Left forelimb (tissue), 1 donor: ENCODE measurements at regions not wholly inside any gene's neighbourhood (a gene's known extent, or its start where the extent isn't known, plus 50 kb on each side); places are given as distances from the start of the nearest gene placed in this dataset.

Experiments
- DNase-seq: peaks from one replicate; pipeline ENCODE4 v3.0.0-alpha.2; 2018; ENCODE audit warnings: low spot score

DNA sequence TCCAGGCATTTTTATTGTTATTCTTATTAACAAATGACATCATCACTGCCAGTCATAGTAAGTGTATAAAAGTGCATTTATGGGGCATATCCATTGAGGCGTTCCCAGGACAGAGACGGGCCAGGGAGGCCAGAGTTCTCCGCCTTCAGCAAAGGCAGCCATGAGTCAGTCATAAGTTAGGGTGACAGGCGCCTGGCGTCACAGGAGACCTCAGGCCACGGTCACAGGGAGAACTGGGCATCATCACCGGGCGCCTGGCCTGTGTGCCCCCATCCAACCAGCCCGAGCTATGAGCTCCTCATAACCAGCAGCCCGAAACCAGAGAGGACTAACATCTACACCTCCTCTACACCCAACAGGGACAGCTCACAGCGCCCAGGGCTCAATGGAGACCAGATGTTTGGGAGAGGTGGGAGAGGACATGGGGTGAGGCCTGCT is 259.2 kb downstream of the DLL1 start:
- peak; percentile 33 for DNase-seq

DNA sequence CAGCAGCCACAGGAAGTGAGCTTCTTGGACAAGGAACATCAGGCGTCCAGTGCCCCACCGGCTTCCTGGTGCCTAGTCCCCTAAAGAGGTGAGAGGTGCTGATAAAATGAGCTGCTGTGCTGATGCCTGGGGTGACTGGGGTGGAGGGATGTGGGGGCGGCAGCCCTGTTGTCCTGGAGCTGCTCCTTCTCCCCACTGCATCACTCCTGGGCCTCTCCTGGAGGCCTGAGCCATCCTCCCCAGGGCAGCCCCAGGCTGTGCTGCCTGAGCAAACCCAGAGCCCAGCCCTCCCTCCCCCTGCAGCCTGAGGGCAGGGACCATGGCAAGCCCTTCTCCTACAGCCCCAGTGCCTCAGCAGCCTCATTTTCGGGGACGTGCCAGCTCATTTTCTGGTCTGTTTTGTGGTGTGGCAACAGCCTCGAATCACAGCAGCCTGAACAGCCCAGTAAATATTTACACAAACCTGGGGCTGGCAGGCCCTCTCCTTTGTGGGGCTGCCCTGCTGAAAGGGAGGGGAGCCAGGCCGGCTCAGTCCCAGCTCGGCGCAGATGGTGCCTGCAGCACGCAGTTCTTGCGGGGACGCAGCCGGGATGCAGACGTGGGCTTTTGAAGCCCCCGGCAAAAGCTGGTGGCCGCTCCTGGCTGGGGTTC is 259.9 kb downstream of the DLL1 start:
- peak; percentile 54 for DNase-seq

DNA sequence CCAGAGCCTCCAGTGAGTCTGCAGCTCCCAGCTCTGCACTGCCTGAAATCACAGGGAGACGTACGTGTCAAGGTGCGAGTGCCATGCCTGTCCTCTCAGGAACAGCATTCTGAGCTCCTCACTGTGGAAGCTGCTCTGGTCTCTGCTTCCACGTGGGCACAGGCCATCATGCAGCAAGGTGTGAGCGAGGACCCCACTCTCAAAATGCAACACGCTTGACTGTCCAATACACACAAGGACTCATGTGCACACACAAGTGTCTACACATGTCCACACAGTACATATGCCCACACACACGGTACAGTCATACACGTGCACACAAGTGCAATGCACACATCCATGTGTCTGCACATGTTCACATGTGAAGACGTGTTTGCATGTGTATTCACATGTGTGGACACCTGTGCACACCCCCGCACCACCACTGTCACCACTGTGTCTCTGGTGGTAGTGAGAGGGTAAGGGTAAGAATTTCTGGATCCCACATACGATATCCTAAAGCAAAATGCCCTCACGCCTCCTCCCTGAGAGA is 260.5 kb downstream of the DLL1 start:
- DNase-seq, result peak; percentile 25

DNA sequence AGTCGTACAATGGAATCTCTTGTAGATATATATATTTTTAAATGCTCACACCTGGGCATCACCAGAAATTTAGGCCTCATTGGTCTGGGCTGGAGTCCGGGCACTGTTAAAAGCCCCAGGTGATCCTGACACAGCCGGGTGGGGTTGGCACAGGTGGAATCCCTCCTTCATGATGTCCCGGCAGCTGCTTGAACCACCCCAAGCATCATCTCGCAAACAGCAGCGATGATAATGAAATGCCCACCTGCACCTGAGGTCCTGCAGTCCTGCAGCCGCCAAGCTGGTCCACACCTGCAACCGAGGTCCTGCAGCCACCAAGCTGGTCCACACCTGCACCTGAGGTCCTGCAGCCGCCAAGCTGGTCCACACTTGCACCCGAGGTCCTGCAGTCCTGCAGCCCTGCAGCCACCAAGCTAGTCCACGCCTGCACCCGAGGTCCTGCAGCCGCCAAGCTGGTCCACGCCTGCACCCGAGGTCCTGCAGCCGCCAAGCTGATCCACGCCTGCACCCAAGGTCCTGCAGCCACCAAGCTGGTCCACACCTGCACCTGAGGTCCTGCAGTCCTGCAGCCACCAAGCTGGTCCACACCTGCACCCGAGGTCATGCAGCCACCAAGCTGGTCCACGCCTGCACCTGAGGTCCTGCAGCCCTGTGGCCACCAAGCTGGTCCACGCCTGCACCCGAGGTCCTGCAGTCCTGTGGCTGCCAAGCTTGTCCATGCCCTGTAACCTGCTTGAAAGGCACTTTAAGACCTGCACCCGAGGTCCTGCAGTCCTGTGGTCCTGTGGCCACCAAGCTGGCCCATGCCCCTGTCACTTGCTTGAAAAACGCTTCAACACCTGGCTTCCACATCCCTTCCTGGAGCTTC is 261.2 kb downstream of the DLL1 start:
- DNase-seq, result peak; percentile 23

DNA sequence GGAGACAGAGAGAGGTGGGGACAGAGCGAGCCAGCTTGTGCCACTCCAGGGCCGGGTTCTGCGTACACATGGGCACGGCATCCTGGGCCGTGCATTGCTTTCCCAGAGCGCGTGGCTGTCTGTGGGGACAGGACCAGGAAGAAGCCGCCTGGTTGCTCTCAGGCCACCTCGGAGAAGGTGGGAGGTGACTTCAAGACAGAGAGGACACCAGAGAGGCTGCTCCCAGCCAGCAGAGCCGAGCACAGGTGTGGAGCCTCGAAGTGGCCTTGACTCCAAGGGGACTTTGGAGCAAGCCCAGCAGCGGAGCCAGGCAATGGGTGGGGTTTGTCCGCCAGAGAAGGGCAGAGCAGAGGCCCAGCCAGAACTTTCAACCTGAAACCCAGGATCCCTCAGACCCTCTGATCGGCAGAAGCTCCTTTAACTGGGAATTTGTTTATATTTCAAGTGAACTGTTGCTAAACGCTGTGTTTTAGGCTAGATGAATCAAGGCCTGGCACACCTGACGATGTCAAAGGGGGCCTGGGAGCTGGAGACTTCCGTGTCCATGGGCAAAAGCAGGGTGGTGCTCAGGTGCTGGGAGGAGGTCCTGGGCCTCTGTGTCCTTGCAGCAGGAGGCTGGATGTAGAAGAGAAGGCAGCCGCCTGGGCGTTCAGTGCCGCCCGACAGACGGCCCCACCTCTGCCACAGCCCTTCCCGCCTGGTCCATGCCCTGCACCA is 262.1 kb downstream of the DLL1 start:
- DNase-seq, result peak; percentile 44

DNA sequence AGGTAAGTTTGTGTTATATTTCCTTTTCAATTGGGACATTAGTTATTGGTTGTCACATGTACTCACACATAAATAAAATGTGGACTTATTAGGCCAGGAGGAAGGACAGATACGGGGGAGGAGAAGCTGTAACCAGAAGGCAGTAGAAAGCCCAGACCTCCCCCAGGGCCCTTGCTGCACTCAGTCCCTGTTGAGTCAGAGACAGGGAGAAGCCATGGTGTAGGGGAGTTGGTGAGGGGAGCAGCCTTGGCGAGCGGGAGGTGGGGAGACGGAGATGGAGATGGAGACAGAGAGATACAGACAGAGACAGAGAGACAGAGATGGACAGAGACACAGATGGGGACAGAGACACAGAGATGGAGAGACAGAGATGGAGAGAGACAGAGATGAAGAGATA is 263.2 kb downstream of the DLL1 start:
- DNase-seq, result peak; percentile 12

DNA sequence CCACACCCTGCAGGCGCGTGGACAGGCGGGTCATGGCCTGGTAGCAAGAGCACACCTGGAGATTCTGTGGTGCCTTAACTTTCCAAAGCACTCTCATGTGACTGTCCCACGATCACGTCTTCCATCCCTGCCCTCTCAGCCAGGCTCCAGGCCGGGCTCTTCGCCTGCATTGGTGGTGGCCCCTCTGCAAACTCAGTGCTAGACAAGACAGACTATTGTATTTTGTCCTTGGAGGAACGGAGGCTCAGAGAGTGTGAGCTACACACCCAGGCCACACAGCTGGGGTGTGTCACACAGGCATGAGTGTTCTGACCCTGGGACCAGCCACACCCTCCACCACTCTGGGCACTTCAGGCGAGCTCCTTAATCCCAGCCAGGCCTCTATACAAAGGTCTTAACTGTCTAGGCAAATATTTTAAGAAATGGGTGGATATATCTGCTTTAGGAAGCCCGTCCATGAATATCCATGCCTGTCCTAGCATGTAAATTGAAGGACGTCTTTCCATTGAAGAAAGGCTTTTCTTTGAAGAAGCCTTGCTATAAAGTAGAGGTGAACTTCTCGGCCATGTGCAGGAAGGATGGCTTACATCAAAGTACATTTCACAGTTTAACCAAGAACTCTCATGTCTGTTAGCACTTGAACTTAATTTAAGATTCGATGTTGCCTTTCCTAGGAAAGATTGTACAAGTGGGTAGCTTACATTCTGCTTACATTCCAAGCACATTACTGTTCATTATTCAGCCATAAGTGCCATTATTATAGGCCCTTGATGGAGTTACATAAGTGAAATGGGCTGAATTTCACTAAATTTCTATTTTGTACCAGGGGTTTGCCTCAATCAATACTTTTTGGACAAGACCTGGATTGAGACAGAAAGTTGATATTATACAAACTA is 263.9 kb downstream of the DLL1 start:
- peak; percentile 47 for DNase-seq

DNA sequence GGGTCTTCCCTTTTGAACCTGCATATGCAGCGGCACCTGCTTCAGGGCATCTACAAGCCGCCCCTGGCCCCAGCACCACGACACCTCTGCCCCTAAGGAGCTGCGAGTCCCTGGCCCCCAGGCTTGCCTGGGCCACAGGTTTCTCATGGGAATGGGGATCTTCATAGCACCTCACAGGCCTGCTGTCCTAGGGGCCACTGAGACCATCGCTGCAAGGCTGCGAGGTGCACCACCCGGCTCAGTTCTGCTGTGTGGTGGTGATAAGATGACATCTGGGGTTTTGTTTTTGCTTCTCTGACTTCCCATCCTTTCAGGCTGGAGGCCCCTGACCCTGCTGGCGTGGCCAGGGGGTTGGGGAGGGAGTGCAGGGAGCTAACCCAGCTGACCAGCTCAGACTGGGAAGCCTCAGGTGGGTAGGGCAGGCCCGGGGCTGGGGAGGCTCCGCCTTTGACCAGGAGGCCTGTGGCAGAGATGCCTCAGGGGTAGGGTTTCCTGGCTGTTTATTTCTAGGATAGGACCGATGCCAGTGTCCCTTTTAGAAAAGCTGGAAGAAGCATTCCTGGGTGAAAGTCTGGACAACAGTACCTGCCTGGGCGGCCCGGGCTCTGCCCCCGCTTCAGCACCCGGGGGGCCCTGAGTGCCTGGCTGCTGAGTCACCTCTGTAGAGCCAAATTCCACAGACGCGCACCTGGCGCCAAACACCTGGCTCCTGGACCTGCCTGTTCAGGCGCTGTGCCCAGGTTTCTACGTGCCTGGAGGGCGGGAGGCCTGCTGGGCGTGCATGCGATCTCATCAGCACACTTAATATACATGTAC is 264.7 kb downstream of the DLL1 start:
- peak; percentile 55 for DNase-seq

DNA sequence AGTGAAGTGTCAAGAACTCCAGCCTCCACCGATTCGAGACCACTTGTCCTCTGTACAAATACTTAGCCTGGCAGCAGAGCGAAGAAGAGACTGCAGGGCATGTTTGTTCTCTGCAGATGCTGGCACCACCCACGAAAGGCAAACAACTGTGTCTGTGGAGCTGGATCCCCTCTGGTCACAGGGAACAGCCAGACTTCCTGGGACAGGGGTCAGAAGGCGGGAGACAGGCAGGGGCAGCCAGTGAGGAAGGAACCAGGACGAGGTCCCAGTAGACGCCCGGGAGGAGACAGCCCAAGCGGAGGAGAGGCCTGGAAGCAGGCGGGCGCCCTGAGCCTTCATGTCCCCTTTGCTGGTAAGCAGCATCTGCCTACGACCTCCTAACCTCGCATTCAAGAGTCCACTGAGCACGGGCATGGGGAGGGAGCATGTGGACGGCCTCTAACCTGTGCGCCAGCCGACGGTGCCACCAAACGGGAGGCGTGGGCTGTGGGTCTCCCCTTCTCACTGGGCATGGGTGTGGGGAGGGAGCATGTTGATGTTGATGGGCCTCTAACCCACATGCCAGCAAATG is 265.5 kb downstream of the DLL1 start:
- DNase-seq, result peak; percentile 55

DNA sequence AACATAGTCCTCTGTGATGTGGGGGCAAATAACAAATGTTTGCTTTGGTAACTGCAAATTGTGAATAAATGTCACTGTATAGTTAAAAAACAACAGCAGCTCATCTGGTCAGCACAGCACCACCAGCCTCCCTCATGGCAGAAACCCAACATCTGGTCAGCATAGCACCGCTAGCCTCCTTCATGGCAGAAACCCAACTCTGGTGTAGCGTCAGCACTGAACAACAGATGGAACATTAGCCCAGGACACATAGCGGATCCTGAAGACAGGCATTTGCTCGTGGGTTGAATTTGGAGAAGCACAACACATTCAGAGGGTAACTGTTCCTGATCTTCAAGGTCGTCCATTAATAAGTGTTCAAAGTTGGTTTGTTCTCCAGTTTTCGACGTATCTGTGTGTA is 265.9 kb downstream of the DLL1 start:
- peak; percentile 70 for DNase-seq

DNA sequence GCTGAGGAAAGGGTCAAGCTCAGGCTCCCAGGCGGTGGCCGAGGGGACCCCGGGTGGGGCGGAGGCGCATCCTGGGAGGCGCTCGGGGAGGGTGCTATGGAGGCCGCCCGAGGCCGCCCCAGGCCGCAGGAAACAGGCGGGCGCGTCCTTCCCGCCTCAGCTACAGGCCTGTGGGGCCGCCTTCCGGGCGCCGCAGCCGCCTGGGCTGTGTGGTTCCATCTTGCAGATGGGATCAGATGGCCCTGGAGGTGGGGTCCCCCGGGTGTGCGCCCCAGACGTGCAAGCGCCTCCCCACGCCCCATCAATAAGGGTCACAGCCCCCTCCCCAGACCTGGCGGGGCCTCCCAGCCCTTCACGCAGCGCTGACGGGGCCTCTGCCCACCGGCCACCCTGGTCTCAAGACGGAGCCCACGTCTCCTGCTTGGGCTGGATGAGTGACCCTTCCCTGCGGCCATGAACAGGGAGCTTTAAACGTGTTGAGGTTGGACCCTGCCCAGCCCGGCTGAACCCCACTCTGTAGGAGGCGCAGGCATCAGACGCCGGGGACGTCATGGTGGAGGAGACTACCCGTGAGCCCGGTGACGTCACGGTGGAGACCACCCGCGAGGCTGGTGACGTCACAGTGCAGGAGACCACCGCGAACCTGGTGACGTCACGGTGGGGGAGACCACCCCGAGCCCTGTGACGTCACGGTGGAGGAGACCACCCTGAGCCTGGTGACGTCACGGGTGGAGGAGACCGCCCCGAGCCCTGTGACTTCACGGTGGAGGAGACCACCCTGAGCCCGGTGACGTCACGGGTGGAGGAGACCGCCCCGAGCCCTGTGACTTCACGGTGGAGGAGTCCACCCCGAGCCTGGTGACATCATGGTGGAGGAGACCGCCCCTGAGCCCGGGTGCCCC is 267.0 kb downstream of the DLL1 start:
- DNase-seq, result peak; percentile 60

DNA sequence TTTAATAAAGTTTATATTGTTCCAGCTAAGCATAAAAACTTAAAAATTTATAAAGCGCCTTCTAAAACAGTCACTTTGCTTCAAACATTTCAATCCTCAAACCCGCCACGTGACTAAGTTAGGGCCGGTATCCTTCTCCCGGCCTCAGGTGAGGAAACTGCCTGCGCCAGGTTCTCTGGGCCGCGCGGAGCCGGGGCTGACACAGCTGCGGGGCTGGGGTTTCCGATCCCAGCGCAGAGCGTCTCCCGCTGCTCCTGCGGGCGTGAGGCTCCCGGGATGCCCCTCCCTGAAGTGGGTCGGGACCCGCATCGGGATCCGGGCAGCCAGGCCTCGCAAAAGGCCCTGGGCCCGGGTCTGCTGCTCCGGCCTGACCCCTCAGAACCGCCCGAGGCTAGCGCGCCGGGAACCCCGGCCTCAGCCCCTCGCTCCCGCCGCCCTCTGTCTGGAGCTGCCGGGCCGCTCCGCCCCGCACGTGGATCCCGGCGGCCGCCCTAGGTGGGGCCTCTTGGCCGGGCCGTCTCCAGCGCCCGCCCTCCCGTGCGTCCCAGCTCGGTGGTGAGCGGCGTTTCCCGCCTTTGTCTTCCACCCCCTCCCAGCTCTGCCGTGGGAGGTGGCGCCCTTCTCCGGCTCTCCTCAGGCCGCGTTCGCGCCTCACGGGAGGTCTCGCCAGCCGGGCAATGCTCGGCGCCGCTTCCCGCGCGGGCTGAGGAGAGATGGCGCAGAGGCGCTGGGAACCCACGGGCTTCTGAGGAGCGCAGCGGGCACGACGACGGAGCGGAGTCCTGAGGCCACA is 267.9 kb downstream of the DLL1 start:
- DNase-seq, result peak; percentile 78

DNA sequence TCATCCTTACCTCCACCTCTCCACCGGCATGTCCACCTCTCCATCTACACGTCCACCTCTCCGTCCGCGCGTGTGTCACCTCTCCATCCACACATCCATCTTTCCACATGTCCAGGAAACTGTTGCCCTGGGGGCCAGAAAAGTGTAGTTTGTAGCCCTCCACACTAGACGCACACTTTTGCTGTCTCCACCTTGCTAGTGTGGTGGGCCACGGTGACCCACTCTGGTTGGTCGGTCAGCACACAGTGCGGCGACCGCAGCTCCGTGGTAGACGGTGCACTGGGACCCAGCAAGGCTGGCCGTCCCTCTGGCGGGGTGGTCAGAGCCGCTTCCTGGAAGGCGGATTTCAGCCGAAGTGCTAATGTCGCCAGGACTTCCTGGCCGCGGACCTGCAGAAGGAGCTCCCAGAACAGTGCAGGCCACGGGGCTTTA is 268.6 kb downstream of the DLL1 start:
- peak; percentile 38 for DNase-seq

DNA sequence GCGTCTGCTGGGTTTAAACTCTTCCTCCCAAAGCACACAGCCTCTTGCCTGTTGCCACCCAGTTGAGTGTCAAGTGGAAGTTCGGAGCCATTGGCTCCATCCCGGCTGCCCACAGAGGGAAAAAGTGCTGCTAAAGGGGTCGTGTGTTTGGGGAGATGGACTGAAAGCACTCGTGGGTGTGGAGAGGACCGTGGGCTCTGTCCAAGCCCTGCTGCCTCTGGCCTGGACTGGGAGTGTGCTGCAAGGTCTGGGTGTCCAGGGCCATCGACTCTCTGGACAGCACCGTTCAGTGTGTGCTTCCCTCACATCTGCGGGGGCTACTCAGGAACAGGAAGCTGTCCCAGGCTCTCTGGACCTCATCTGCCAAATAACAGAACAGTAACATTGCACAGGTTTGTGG is 269.3 kb downstream of the DLL1 start:
- peak; percentile 30 for DNase-seq

DNA sequence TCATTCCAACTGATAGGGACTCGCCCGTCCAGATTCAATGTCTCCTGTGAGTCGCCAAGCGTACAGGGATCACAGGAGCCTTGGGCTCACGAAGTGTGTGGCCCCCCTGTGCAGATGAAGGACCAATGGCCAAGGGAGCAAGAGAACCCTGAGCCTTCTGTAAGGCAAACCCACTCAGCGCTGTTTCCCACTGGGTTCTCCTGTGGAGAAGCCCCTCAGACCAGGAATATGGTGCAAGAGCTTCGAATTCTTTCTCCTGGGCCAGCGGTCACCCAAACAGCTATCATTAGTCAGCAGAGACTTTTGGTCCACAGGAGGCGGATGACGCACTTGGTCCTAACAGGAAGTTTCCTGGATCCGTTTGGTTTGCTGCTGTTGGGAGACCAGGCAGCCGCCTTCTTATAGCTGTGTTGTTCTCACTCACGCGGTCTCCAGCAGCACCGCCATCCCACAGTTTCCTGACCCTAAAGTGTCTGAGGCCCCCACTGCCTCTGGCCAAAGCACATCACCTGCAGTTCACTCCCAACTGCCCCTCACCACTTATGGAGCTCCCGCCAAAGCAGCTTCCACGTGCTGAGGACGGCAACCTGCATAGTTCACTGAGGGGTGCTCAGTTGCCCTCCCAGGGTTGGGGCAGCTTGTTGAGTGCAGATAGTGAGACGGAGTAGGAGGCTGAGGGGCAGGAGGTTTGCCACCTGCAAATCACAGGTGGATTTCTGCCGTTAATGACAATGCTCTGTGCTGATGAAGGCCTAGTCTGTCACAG is 268.6 kb downstream of the ERMARD start:
- DNase-seq, result peak; percentile 53

DNA sequence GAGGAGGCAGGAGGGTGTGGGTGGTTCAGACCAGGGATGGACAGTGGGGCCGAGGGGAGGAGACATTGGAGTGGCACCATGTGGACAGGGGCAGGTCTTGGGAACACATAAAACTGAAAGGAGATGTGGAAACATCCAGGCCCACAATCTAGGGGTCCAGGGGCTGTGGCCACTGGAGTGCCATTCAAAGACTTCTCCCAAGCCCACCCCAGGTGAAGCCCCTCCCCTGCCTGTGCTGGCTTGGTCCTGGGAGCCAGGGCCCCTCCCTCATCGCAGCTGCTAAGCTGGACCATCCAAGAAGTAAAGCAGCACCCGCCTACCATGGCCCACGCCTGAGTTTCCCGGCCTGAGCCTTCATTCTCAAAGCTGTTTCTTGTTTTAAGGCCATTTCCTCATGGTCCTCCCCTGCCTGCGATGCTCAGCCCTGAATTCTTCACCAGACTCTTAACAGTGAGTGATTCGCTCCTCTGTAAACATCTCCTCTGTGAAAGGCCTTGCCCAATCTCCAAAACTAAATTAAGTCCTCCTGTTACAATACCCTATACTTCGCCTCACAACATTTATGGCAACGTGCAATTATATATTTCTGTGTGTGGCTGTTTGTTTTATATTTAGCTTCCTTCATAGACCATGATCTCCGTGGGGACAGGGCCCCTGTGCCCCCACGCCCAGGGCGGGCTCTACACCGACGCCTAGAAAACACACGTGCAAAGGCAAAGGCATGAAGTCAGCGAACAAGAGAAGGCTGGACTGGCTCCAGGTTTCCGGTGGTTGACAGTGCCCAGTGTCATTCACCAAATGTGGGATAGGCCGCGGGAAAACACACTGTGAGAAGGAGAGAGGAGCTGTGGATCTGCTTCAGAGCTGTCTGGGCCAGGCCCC is 267.8 kb downstream of the ERMARD start:
- peak; percentile 64 for DNase-seq
